ENCODE measurements at regions not wholly inside any gene's neighbourhood (a gene's known extent, or its start where the extent isn't known, plus 50 kb on each side); places are given as distances from the start of the nearest gene placed in this dataset.

DNA sequence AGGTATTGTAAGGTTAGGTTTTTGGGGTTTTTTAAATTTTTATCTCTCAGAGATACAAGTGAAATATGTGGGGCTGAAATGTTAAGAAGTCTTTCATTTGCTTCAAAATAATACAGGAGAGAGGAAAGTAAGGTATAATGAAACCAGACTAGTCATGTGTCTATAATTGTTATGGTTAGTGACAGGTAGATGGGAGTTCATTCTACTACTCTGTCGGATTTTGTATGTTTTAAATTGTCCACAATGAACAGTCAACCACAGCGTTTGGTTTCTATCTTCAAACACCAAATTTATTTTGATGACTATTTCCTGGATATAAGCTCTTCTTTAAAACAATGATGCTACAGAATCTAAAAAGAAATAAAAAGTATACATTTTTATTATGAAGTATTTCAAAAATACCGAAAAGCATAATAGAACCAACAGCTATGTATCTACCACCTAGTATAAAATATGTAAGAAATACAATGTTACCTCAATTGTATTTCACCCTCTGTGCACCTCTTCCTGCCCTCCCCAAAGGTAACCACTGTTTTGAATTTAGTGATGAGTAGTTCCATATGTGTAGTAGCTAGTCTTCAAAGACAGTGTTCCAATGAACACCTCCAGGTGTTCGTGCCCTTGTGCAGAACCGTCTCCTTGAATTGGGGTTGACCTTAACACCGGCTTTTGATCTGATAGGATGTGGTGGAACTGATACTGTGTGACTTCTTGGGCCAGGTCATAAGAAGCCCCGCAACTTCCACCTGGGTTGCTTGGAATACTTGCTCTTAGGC lies 74.8 kb upstream of the CDK1 start:
- no peak for DNase-seq
- H3K27ac ChIP-seq: no peak overlapping the region
- H3K4me1 ChIP-seq: no peaks in the 10 kb centered on the region
- H3K4me3 ChIP-seq: no peak overlapping the region
- intact Hi-C loops (cut with DNase I; ENCODE audit: low total_unique reads): no loop called here
- TF ChIP-seq POLR2A (IDR thresholded peaks at IDR 0.05): no peak
- TF ChIP-seq CTCF (IDR thresholded peaks at IDR 0.05): no peak
- H3K36me3 ChIP-seq: no peaks in the 10 kb centered on the region
- no peaks in the 10 kb centered on the region for H3K9me3 ChIP-seq
- H3K27me3 ChIP-seq: no peaks in the 10 kb centered on the region

GRCh38 chr10:60687679-60688078 lies 90.6 kb upstream of the CDK1 start:
- H3K36me3 ChIP-seq: no peaks in the 10 kb centered on the region

DNA sequence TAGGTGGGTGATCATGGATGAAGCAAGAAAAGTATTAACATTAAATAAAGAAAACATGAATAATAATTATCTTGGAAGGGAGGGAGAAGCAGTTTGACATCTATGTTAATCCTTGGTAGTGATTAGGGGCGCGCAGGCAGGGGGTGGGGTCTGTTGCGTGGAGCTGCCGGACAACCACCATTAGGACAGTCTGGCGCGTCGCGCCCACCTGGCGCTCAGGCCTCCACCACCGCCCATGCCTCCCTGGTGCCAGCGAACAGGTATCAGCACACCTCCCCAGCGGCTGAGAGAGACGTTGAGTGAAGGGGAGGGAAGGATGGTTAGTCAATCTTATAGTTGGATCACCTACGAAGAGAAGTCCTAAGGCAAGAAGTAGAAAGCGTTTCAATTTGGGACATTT lies 94.2 kb upstream of the CDK1 start:
- intact Hi-C loops (cut with DNase I; ENCODE audit: low total_unique reads): no loop called here
- H3K27me3 ChIP-seq: no peaks in the 10 kb centered on the region
- no peaks in the 10 kb centered on the region for H3K4me1 ChIP-seq
- H3K4me3 ChIP-seq: no peak overlapping the region
- H3K36me3 ChIP-seq: no peaks in the 10 kb centered on the region
- H3K27ac ChIP-seq: no peak overlapping the region
- no peaks in the 10 kb centered on the region for H3K9me3 ChIP-seq
- no peak for DNase-seq
- TF ChIP-seq POLR2A (IDR thresholded peaks at IDR 0.05) (no peak), CTCF (IDR thresholded peaks at IDR 0.05) (no peak)

More at GRCh38 chr10:60687679-60688078, 90.6 kb upstream of the CDK1 start:
- H3K4me1 ChIP-seq: no peaks in the 10 kb centered on the region
- H3K9me3 ChIP-seq: no peaks in the 10 kb centered on the region
- intact Hi-C loops (cut with DNase I; ENCODE audit: low total_unique reads): no loop called here
- no peak for DNase-seq
- H3K27me3 ChIP-seq: no peaks in the 10 kb centered on the region
- H3K4me3 ChIP-seq: no peak overlapping the region
- H3K27ac ChIP-seq: no peak overlapping the region
- TF ChIP-seq POLR2A (IDR thresholded peaks at IDR 0.05) (no peak), CTCF (IDR thresholded peaks at IDR 0.05) (no peak)

GRCh38 chr10:60681103-60681502 lies 97.2 kb upstream of the CDK1 start:
- Histone ChIP-seq H3K36me3 (no peaks in the 10 kb centered on the region), H3K27me3 (no peaks in the 10 kb centered on the region), H3K27ac (no peak overlapping the region), H3K9me3 (no peaks in the 10 kb centered on the region), H3K4me3 (no peak overlapping the region), H3K4me1 (no peaks in the 10 kb centered on the region)
- intact Hi-C loops (cut with DNase I; ENCODE audit: low total_unique reads): no loop called here
- no peak for TF ChIP-seq CTCF (IDR thresholded peaks at IDR 0.05)
- TF ChIP-seq POLR2A (IDR thresholded peaks at IDR 0.05): no peak
- DNase-seq: no peak

DNA sequence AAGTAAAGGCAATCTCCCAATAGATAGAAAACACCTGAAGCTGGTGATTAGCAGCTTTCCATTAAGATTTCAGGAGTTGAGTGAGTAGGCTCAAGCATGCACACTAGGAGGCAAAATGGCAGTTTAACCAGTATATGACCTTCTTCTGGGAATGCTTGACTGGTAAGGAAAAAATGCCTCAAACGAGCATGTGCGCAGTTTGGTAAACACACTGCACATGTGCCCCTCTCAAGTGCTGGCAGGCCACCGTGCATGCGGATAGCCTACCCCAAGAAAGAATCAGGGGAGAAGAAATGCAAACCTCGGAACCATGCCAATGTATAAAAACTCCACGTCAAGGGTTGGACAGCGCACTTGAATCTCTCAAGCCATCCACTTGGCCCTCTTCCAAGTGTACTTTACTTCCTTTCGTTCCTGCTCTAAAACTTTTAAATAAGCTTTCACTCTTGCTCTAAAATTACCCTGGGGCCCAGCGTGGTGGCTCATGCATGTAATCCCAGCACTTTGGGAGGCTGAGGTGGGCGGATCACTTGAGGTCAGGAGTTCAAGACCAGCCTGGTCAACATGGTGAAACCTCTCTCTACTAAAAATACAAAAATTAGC lies 98.8 kb upstream of the CDK1 start:
- no peaks in the 10 kb centered on the region for H3K4me1 ChIP-seq
- no peak for DNase-seq
- no peaks in the 10 kb centered on the region for H3K36me3 ChIP-seq
- TF ChIP-seq CTCF (IDR thresholded peaks at IDR 0.05) (no peak), POLR2A (IDR thresholded peaks at IDR 0.05) (no peak)
- no peaks in the 10 kb centered on the region for H3K27me3 ChIP-seq
- H3K9me3 ChIP-seq: no peaks in the 10 kb centered on the region
- H3K4me3 ChIP-seq: no peak overlapping the region
- no peak overlapping the region for H3K27ac ChIP-seq
- intact Hi-C loops (cut with DNase I; ENCODE audit: low total_unique reads): no loop called here
